GM20000 (cell line): ENCODE measurements at regions not wholly inside any gene's neighbourhood (a gene's known extent, or its start where the extent isn't known, plus 50 kb on each side); places are given as distances from the start of the nearest gene placed in this dataset.

Source experiments
- DNase-seq: peaks from one replicate; pipeline ENCODE4 v3.0.0; 2012; ENCODE audit warnings: low spot score
- TF ChIP-seq, protein P1 (sequence below): IDR thresholded peaks from 2 replicates; pipeline ENCODE4 v1.5.1; 2012; ENCODE audit warnings: mild to moderate bottlenecking, control low read depth; ENCODE audit errors: extremely low read depth, missing control alignments

GRCh38 chr4:123870216-123870876 lies 473.8 kb downstream of the SPRY1 start:
- no peak for DNase-seq
- TF ChIP-seq, protein P1, sequence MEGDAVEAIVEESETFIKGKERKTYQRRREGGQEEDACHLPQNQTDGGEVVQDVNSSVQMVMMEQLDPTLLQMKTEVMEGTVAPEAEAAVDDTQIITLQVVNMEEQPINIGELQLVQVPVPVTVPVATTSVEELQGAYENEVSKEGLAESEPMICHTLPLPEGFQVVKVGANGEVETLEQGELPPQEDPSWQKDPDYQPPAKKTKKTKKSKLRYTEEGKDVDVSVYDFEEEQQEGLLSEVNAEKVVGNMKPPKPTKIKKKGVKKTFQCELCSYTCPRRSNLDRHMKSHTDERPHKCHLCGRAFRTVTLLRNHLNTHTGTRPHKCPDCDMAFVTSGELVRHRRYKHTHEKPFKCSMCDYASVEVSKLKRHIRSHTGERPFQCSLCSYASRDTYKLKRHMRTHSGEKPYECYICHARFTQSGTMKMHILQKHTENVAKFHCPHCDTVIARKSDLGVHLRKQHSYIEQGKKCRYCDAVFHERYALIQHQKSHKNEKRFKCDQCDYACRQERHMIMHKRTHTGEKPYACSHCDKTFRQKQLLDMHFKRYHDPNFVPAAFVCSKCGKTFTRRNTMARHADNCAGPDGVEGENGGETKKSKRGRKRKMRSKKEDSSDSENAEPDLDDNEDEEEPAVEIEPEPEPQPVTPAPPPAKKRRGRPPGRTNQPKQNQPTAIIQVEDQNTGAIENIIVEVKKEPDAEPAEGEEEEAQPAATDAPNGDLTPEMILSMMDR: no peak

- TF ChIP-seq, protein P1: no peak
- DNase-seq: no peak
Observed at GRCh38 chr4:123871341-123871740, 474.7 kb downstream of the SPRY1 start.

GRCh38 chr4:123874063-123874462 lies 477.5 kb downstream of the SPRY1 start:
- no peak for DNase-seq
- TF ChIP-seq, protein P1: no peak

DNA sequence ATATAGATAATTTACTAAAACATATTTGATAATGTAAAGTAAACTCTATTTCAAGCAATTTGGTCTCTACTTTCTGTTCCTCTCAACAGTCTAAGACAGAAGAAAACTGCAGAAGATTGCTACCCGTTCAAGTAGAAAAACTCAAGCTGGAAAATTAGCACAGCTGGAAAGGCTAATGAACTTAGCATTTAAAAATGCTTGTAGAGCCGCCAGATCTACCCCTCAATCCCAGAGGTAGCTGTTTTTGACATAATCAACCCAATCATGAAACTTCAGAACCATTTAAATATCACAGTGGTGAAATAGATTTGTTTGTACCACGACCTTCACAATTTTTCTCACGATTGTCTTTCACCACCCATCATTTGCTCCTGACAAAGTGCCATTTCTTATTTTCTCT lies 479.5 kb downstream of the SPRY1 start:
- no peak for DNase-seq
- TF ChIP-seq, protein P1: no peak

DNA sequence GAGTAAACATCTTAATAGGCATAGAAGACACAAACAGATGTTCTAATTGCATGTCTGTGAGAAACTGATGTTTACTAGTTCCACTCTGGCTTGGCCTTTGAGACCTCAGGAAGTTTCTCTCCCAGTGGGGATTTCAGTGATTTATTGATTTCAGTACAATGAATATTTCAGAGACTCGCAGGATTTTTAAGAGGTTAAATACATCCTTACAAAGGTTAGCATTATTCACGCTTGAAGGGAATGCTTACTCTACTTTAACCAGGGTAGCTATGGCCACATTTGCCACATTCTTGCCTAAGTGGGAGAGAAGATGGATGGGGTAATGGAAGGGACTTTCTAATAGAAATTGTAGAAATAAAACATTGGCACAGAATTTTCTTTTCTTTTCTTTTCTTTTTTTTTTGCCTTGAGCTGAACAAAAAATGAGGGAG lies 480.1 kb downstream of the SPRY1 start:
- DNase-seq: no peak
- TF ChIP-seq, protein P1: no peak

DNA sequence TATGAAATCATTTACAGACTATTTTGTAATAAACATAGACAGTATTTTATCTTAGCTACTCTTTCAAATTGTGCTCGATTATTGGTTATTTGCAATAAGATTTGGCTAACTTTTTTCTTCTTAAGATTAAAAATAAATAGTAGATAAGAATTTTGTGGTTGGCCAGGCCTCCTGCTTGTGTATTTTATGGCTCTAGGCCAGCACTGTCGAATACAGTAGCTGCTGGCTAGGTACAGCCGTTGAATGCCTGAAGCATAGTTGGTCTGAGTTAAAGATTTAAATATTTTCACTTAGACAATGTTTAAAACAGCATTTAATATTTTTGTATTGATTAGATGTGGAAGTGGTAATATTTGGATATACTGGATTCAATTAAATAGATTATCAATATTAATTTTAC lies 481.0 kb downstream of the SPRY1 start:
- TF ChIP-seq, protein P1: no peak

DNA sequence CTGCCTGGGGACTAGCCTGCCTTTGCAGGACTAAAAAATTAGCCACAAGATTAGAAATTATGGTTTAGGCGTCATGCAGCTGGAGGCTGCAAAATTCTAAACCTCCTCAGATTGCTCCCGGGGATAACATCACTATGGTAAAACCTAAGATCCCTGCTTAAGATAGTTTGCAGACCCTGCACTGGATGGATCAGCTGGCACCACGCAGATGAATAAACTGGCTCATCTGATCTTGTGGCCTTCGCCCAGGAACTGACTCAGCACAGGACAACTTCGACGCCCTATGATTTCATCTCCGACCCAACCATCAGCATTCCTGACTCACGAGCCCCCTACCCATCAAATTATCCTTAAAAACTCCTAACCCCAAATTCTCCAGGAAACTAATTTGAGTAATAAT lies 482.4 kb downstream of the SPRY1 start:
- DNase-seq: no peak
- TF ChIP-seq, protein P1: no peak

More for the DNA sequence above, 481.0 kb downstream of the SPRY1 start:
- no peak for DNase-seq
